ENCODE measurements at regions not wholly inside any gene's neighbourhood (a gene's known extent, or its start where the extent isn't known, plus 50 kb on each side); places are given as distances from the start of the nearest gene placed in this dataset.
"Not testable (repeated sequence)": the region's sequence is repeated elsewhere in the genome, so short reads cannot be mapped to it uniquely, and the experiment has no call there.

GRCh38 chr12:90562671-90563070, 392.3 kb downstream of the CCER1 start:
- H3K4me3 ChIP-seq (replicated peaks; ENCODE audit: low read depth, low read length), result no peak overlapping the region
- no peak for DNase-seq (ENCODE audit: low read depth)
- no peak for TF ChIP-seq CTCF (IDR thresholded peaks at IDR 0.05; ENCODE audit: low read length, missing control alignments)

- no peak for TF ChIP-seq CTCF (IDR thresholded peaks at IDR 0.05; ENCODE audit: low read length, missing control alignments)
- DNase-seq (ENCODE audit: low read depth), result no peak
- H3K4me3 ChIP-seq (replicated peaks; ENCODE audit: low read depth, low read length), result no peak overlapping the region
Observed at GRCh38 chr12:90548595-90548994, 406.4 kb downstream of the CCER1 start.

GRCh38 chr12:90546511-90546910, 408.5 kb downstream of the CCER1 start:
- DNase-seq (ENCODE audit: low read depth), result no peak
- no peak for TF ChIP-seq CTCF (IDR thresholded peaks at IDR 0.05; ENCODE audit: low read length, missing control alignments)
- no peak overlapping the region for H3K4me3 ChIP-seq (replicated peaks; ENCODE audit: low read depth, low read length)

GRCh38 chr12:90543841-90544240, 411.1 kb downstream of the CCER1 start:
- H3K4me3 ChIP-seq (replicated peaks; ENCODE audit: low read depth, low read length), result no peak overlapping the region
- DNase-seq (ENCODE audit: low read depth), result peak; percentile 53
- no peak for TF ChIP-seq CTCF (IDR thresholded peaks at IDR 0.05; ENCODE audit: low read length, missing control alignments)

- DNase-seq (ENCODE audit: low read depth), result peak; percentile 75
- no peak overlapping the region for H3K4me3 ChIP-seq (replicated peaks; ENCODE audit: low read depth, low read length)
- TF ChIP-seq CTCF (IDR thresholded peaks at IDR 0.05; ENCODE audit: low read length, missing control alignments), result no peak
Observed at GRCh38 chr12:90543374-90543773, 411.6 kb downstream of the CCER1 start.

GRCh38 chr12:90542852-90543251, 412.1 kb downstream of the CCER1 start:
- H3K4me3 ChIP-seq (replicated peaks; ENCODE audit: low read depth, low read length); DNase-seq (ENCODE audit: low read depth): not testable (repeated sequence)

GRCh38 chr12:90533828-90534227, 421.1 kb downstream of the CCER1 start:
- not testable (repeated sequence) for DNase-seq (ENCODE audit: low read depth); H3K4me3 ChIP-seq (replicated peaks; ENCODE audit: low read depth, low read length)

GRCh38 chr12:90520002-90520734, 434.8 kb downstream of the CCER1 start:
- DNase-seq (ENCODE audit: low read depth), result no peak
- no peak for TF ChIP-seq CTCF (IDR thresholded peaks at IDR 0.05; ENCODE audit: low read length, missing control alignments)
- H3K4me3 ChIP-seq (replicated peaks; ENCODE audit: low read depth, low read length), result no peak overlapping the region
